Kidney glomerular epithelial cell (primary cell): ENCODE measurements at regions not wholly inside any gene's neighbourhood (a gene's known extent, or its start where the extent isn't known, plus 50 kb on each side); places are given as distances from the start of the nearest gene placed in this dataset.

Source experiments
- DNase-seq: peaks from one replicate; lab custom pipeline; 2025; lab: John Stamatoyannopoulos, UW

GRCh38 chr10:8897769-8898168 lies 843.3 kb downstream of the GATA3 start:
- DNase-seq, result no peak

- no peak for DNase-seq
Observed at GRCh38 chr10:8898745-8899330, 844.4 kb downstream of the GATA3 start.

- no peak for DNase-seq
Observed at GRCh38 chr10:8902926-8903325, 848.4 kb downstream of the GATA3 start.

GRCh38 chr10:8908013-8908412 lies 853.5 kb downstream of the GATA3 start:
- DNase-seq, result no peak

- DNase-seq, result no peak
Observed at GRCh38 chr10:8910314-8910713, 855.8 kb downstream of the GATA3 start.

GRCh38 chr10:8911032-8911431 lies 856.5 kb downstream of the GATA3 start:
- no peak for DNase-seq

GRCh38 chr10:8912108-8912507 lies 857.6 kb downstream of the GATA3 start:
- no peak for DNase-seq

- no peak for DNase-seq
Observed at GRCh38 chr10:8913720-8914119, 859.2 kb downstream of the GATA3 start.

- no peak for DNase-seq
Observed at GRCh38 chr10:8919280-8919679, 864.8 kb downstream of the GATA3 start.

GRCh38 chr10:8921568-8921967 lies 867.1 kb downstream of the GATA3 start:
- no peak for DNase-seq

- no peak for DNase-seq
Observed at GRCh38 chr10:8923096-8923495, 868.6 kb downstream of the GATA3 start.

GRCh38 chr10:8927705-8928104 lies 873.2 kb downstream of the GATA3 start:
- no peak for DNase-seq

GRCh38 chr10:8946451-8946850 lies 892.0 kb downstream of the GATA3 start:
- DNase-seq, result no peak

GRCh38 chr10:8950978-8951377 lies 896.5 kb downstream of the GATA3 start:
- DNase-seq, result no peak

- DNase-seq, result no peak
Observed at GRCh38 chr10:8951440-8952089, 897.1 kb downstream of the GATA3 start.

- no peak for DNase-seq
Observed at GRCh38 chr10:8956400-8956799, 901.9 kb downstream of the GATA3 start.

- no peak for DNase-seq
Observed at GRCh38 chr10:8962249-8962648, 907.8 kb downstream of the GATA3 start.

- DNase-seq, result no peak
Observed at GRCh38 chr10:8967061-8967460, 912.6 kb downstream of the GATA3 start.

GRCh38 chr10:8969853-8970252 lies 915.4 kb downstream of the GATA3 start:
- DNase-seq, result no peak

GRCh38 chr10:8975535-8975934 lies 921.0 kb downstream of the GATA3 start:
- no peak for DNase-seq

- DNase-seq, result no peak
Observed at GRCh38 chr10:8978100-8978499, 923.6 kb downstream of the GATA3 start.

- no peak for DNase-seq
Observed at GRCh38 chr10:8979976-8980375, 925.5 kb downstream of the GATA3 start.

GRCh38 chr10:8981277-8981676 lies 926.8 kb downstream of the GATA3 start:
- no peak for DNase-seq

- no peak for DNase-seq
Observed at GRCh38 chr10:8985651-8986050, 931.2 kb downstream of the GATA3 start.
